WERI-Rb-1 (cell line): ENCODE measurements at regions not wholly inside any gene's neighbourhood (a gene's known extent, or its start where the extent isn't known, plus 50 kb on each side); places are given as distances from the start of the nearest gene placed in this dataset.

ENCODE experiments used
- DNase-seq: peaks from one replicate; pipeline ENCODE4 v3.0.0-alpha.2; 2020
- H3K27ac ChIP-seq: fragments of 250-450 bp; sonication (Bioruptor Pico); 2 replicates; pipeline ENCODE4 v1.5.1; 2020; ENCODE audit warnings: mild to moderate bottlenecking, moderate library complexity
- H3K27me3 ChIP-seq: fragments of 250-450 bp; sonication (Bioruptor Pico); 2 replicates; pipeline ENCODE4 v1.5.1; 2021; ENCODE audit warnings: mild to moderate bottlenecking, low read depth, moderate library complexity; ENCODE audit not compliant: insufficient read depth, severe bottlenecking
- H3K36me3 ChIP-seq: fragments of 250-450 bp; sonication (Bioruptor Pico); 2 replicates; pipeline ENCODE4 v1.5.1; 2020; ENCODE audit warnings: mild to moderate bottlenecking, moderate library complexity
- H3K4me3 ChIP-seq: 2 replicates; pipeline ENCODE4 v1.5.1; 2011; ENCODE audit warnings: low read depth, mild to moderate bottlenecking, control low read depth, low read length
- H3K9me3 ChIP-seq: fragments of 250-450 bp; sonication (Bioruptor Pico); 2 replicates; pipeline ENCODE4 v1.5.1; 2021; ENCODE audit warnings: mild to moderate bottlenecking, moderate library complexity; ENCODE audit not compliant: severe bottlenecking
- TF ChIP-seq, protein P1 (sequence below): IDR thresholded peaks from 2 replicates; pipeline ENCODE4 v1.5.1; 2011; ENCODE audit warnings: low read depth, mild to moderate bottlenecking, control low read depth, inconsistent platforms, low read length

DNA sequence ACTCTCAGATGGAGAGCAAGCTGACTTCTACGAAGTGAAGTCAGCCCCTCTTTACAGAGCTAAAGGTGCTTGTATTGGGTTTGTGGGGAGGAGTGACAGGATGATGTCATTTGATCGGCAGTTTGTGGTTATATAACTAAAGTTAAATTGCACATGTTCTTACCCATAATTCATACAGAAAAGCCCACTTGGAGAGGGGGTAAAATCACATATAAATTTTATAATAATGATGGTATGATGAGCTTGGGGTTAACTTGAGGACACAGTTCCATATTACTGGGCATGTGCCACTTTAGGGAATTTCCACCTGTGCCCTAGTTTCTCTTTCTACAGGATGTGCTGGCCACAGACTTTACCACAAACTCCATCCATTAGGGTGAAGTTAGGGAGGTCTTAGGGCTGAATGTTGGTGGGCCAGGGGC is 1178.6 kb upstream of the CDH9 start:
- TF ChIP-seq, protein P1, sequence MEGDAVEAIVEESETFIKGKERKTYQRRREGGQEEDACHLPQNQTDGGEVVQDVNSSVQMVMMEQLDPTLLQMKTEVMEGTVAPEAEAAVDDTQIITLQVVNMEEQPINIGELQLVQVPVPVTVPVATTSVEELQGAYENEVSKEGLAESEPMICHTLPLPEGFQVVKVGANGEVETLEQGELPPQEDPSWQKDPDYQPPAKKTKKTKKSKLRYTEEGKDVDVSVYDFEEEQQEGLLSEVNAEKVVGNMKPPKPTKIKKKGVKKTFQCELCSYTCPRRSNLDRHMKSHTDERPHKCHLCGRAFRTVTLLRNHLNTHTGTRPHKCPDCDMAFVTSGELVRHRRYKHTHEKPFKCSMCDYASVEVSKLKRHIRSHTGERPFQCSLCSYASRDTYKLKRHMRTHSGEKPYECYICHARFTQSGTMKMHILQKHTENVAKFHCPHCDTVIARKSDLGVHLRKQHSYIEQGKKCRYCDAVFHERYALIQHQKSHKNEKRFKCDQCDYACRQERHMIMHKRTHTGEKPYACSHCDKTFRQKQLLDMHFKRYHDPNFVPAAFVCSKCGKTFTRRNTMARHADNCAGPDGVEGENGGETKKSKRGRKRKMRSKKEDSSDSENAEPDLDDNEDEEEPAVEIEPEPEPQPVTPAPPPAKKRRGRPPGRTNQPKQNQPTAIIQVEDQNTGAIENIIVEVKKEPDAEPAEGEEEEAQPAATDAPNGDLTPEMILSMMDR = no peak
- Histone ChIP-seq H3K36me3 (no peaks in the 10 kb centered on the region), H3K27ac (no peak overlapping the region), H3K27me3 (no peaks in the 10 kb centered on the region), H3K4me3 (no peak overlapping the region), H3K9me3 (peaks cover 2% of the 10 kb centered on the region)
- DNase-seq = no peak

DNA sequence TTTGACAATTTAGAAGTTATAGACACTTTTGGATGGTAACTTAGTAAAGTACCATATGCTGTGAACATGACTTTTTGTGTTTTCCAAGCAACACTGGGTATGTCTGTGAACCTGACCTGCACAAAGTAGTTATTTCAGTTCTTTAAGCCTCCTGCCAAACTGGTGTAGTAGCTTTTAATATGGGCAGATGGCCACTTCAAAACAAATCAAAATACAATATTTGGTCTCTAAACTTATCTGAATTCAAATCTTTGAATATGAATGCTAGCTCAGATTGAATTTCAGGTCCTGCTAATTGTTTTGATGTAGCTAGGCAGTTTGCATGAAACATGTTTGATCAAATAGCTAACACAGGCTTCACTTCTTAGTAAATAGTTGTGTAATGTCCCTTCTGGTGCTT is 1176.7 kb upstream of the CDH9 start:
- Histone ChIP-seq H3K27ac (no peak overlapping the region), H3K36me3 (no peaks in the 10 kb centered on the region), H3K4me3 (no peak overlapping the region), H3K27me3 (no peaks in the 10 kb centered on the region), H3K9me3 (peaks cover 2% of the 10 kb centered on the region)
- TF ChIP-seq, protein P1 = no peak
- DNase-seq = no peak

DNA sequence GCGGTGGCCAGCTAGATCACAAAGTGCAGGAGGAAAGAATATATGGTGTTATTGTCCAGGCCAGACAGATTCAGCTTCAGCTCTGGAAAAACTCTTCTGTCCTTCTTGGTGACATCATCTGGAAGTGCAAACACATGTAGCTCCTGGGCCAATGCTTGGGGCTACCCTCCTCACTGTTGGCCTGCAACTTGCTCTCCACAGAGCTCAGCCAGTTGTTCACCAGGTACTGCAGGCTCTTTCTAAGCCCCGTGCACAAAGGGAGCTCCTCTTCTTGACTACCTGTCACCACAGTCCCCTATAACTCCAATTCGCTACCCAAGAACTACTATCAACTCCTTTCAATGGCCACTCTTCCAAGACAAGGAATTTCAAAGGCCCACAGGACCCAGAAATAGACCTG is 1175.9 kb upstream of the CDH9 start:
- no peaks in the 10 kb centered on the region for H3K36me3 ChIP-seq
- H3K4me3 ChIP-seq = no peak overlapping the region
- H3K27me3 ChIP-seq = no peaks in the 10 kb centered on the region
- no peak for DNase-seq
- H3K9me3 ChIP-seq = peaks cover 2% of the 10 kb centered on the region
- H3K27ac ChIP-seq = no peak overlapping the region
- TF ChIP-seq, protein P1 = no peak

DNA sequence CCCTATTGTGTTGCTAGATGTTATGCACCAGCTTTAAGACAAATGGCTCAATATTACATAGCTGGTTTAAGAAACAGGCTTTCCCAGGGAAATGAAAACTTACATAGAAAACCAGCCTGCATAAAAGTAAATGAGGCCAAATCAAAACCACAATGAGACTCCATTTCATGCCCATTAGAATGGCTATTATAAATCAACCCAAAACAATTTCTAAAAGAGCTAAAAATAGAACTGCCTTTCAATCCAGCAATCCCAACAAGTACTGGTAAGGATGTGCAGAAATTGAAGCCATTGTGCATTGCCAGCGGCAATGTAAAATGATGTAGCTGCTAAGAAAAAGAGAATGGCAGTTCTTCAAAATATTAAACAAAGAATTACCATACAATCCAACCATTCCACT is 1170.0 kb upstream of the CDH9 start:
- H3K27ac ChIP-seq = no peak overlapping the region
- DNase-seq = no peak
- H3K27me3 ChIP-seq = no peaks in the 10 kb centered on the region
- no peak overlapping the region for H3K4me3 ChIP-seq
- TF ChIP-seq, protein P1 = no peak
- H3K9me3 ChIP-seq = no peaks in the 10 kb centered on the region
- H3K36me3 ChIP-seq = no peaks in the 10 kb centered on the region

DNA sequence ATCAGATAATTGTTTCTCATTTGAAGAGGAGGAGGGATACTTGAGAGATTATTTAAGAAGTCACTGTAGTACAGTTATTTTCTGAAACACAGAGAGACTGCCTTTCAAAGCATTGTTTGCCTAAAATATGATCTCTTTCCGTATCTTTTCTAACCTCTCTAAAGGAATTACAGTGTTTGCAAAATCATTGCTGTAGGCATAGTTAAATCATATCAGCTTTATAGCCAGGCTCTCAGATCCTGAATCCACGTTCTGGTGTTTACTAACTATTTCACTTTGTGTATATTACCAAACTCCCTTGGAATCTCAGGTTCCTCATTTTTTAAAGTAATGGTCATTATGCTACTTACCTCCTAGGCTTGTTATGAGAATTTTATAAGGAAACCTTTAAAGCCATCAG is 1151.6 kb upstream of the CDH9 start:
- no peak for DNase-seq
- Histone ChIP-seq H3K36me3 (no peaks in the 10 kb centered on the region), H3K4me3 (no peak overlapping the region), H3K27ac (no peak overlapping the region), H3K27me3 (no peaks in the 10 kb centered on the region), H3K9me3 (no peaks in the 10 kb centered on the region)
- TF ChIP-seq, protein P1 = no peak

DNA sequence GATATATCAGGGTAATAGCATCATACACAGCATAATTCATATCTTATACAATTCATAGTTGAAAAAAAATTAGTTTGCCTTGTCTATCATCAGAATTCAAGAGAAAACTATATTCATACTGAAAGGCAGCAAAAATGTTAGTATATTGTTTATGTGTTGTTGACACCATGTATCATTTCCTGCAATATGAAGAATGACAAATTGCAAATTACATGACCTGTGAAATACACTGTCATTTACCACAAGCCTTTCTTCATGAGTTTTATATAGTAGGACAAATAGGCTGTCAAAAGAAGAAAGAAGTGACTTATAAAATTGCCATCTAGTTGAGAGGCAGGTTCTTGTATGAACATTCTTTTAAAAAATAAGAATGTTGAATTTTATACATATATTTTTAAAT is 1136.3 kb upstream of the CDH9 start:
- Histone ChIP-seq H3K36me3 (no peaks in the 10 kb centered on the region), H3K27me3 (no peaks in the 10 kb centered on the region), H3K27ac (no peak overlapping the region), H3K4me3 (no peak overlapping the region), H3K9me3 (no peaks in the 10 kb centered on the region)
- TF ChIP-seq, protein P1 = no peak
- DNase-seq = no peak
